ENCODE measurements at regions not wholly inside any gene's neighbourhood (a gene's known extent, or its start where the extent isn't known, plus 50 kb on each side); places are given as distances from the start of the nearest gene placed in this dataset.

GRCh38 chr21:16074950-16075489 lies 345.2 kb downstream of the USP25 start:
- no peak for DNase-seq

DNA sequence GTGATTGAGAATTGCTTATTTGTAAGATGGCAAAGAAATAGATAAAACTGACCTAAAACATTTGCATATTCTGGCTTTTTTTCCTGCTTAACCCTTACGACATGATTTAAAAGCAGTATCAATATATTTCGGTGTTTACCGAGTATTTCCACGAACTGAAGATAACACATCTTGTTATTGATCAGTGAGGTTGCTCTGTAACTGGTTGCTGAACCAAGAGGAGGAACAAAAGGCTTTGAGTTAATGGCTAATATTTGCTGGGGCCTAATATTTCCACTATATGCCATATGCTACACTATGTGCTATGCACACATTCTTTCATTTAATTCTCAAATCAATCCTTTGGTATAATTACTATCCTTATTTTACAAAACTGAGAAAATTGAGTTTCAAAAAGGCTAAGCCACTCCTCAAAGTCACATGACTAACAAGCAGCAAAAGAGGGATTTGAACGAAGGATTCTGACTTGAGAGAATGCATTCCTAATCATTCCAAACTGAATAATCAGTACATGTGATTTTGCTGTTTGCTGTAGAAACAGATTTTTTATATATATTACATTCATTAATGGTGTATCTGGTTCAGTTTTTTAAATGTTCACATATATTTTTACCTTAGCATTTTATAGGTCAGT lies 346.0 kb downstream of the USP25 start:
- DNase-seq: no peak

DNA sequence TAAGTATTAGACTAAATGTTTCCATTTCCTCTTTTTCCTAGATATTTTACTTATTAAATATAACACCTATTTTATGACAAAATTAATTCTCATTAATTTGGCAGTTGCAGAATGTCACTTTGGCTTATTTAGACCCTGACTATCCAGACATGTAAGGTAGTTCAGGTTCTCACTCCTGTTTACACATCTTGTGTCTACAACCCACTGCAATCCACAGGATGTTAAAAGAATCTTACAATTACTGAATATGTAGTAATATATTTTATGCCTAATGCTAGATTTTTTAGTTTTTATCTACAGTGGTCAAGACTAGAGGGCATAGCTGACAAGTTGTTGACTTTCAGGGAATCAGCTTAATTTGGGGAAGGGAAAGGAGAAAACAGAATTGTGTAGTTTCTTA lies 346.7 kb downstream of the USP25 start:
- no peak for DNase-seq

- DNase-seq: no peak
Measured at GRCh38 chr21:16078382-16078781, 348.6 kb downstream of the USP25 start.

GRCh38 chr21:16079830-16080229 lies 350.0 kb downstream of the USP25 start:
- no peak for DNase-seq

DNA sequence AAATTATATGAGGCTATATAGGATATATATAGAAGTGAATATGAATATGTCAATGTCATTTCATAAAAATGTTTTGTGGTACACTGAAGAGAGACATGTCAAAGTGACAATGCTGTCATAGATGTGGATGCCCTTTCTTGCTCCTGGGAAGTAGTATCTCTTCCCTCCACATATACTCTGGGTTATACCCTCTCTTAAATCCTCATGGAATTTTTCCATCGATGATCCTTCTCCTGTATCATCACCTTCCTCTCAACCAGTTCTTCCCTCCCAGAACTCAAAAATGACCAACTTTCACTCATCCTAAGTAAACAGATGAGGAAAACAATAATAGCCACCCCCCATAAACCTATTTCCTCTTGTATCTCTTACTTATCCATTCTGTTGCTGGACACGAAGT lies 351.5 kb downstream of the USP25 start:
- DNase-seq: no peak

DNA sequence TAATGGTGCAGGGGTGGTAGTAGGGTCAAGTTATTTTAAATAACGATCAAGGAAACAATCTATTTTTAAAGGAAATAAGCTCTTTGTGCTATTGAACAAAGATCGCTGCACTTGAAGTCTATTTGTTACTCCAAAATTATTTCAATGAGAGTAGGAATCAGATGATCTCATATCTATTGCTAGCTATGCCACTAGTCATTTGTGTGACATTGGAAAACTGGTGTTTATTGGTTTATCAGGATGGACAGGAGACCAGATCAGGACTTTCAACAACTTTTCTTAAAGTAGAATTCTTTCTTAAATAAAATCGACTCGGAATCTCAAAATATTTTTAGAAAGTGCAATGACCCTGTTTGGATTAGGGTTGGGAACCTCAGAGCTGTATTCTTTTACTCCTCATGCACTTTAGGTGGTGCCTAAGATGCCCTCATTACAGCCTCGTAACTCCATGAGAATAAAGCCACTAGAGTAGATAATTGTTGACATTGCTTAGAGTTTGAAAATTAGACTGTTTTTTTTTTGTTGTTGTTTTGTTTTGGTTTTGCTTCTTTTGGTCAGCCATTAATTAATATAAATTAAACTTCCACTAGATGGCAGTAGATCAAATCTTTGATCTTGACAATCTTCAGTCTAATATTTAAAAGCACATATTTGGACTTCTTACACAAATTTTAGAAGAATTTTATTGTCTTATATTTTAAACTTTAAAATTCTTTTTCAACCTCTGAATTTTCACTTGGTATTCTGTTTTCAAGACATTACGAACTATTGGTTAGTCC lies 352.4 kb downstream of the USP25 start:
- no peak for DNase-seq

- DNase-seq: no peak
Measured at GRCh38 chr21:16084776-16085364, 355.1 kb downstream of the USP25 start.

DNA sequence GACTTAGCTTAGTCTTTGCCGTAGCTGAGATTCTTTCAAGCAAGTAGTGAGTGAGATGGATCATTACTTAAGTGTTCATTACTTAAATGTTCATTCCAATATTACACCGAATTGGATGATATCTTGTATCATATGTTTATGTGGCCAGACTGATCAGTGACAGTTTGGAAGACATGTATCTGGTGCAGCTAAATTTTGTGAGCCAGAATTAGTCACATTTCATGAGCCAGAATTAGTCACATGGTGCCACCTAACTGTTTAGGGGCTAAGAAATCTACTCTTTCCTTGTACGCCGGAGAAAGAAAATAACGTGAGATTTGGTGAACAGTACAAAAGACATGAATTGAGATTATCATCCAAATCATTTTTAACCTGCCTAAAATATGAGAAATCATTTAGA lies 355.6 kb downstream of the USP25 start:
- DNase-seq: no peak

DNA sequence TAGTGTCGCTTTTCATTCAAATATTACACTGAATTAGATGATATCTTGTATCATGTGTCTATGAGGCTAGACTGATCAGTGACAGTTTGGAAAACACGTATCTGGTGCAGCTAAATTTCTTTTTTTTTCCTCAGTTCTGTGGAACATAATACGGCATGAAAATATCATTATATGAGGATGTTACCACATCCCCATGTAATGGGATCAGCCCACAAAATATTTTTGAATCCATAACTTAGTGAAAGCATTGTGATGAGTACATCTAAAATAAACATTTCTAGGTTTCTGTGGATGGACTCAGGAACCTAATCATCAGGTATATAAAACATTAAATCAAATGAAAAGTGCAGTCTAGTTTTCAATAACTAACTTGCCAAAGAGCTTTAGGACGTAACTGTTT lies 356.3 kb downstream of the USP25 start:
- DNase-seq: no peak

DNA sequence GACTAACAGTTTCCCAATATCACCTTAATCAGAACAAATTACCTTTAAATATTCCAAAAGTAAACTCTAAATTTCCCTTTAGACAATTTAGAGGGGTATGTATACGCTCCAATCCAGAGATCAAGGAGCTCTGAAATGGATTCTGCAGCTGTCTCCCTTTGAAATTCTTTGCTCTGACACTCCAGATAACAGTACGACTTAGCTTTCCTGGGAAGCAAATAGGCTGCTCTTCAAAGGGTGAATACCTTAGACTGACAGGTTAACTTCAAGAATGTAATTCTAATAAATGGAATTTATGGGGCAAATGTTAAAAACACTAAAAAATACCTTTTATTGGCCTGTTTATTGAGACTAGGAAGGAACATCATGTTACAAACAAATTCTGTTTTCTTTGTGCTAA lies 357.2 kb downstream of the USP25 start:
- DNase-seq: no peak

DNA sequence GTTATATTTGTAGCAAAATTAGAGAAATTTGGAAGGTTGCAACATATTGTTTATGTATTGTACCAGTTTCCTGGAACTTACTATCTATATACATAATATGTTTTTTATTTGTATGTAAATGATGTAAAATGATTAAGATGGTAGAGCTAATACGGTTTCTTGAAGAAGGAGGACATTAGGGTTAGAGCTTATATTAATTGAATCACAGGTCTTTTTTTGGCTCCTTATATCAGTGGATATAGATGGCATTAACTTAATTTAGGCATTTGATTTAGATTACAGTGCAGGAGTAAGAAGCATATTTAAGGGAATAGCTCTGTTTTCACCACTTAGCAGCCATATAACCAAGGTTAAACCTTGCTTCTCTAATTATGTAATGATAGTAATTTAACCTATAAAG lies 357.7 kb downstream of the USP25 start:
- no peak for DNase-seq

DNA sequence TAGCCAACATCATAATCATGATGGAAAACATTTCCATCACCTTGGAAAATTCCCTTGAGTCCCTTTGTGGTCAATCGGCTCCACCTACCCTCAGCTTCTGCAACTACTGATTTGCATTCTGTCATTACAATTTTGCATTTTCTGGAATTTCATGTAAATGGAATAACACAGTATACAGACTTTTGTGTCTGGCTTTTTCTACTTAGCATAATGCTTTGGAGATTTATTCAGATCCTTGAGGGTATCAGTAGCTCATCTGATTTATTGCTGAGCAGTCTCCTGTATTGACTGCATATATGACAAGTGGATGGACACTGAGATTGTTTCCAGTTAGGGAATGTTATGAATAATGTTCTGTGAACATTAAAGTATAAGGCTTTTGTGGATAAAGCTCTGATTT lies 358.3 kb downstream of the USP25 start:
- no peak for DNase-seq

- no peak for DNase-seq
Measured at GRCh38 chr21:16095005-16095404, 365.2 kb downstream of the USP25 start.

GRCh38 chr21:16096988-16097387 lies 367.2 kb downstream of the USP25 start:
- DNase-seq: no peak

DNA sequence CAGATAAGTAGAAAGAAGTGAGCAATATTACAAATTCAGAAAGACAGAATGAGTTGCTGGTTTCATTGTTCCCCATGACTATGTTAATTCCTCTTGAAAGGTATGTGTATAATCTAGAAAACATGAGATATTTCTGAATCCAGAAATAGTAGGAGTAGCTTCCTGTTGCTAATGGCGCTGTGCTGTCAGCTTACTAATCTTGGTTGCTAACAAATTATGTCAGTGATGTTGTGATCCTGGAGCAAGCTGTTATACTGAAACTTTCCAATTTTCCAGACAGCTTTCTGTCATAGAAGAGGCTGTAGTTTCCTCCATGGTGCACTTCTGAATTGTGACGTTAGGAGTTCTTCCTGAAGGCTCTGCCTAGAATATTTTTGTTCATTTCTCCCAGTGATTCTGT lies 372.3 kb downstream of the USP25 start:
- no peak for DNase-seq

DNA sequence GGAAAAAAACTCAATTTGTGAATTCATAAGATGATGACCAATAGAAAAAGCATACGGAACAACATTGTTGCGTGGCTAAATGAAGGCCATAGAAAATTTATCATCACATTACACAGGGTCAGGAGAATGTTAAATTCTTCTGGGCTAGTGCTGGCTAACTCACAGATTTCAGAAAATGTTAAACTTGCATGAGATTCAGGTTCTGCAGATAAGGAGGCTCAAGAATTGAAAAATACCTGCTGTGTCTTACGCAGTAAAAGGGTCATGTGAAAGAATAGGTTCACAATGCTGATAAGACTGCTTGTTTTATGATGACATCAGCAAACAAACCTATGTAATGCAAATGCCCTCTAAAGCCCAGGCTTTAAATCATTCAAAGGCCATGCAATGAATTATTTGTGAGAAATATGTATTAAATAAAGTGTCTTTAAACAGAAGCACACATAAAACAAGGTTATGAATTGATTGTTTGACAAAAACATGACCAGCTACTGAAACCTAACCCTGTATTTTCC lies 378.8 kb downstream of the USP25 start:
- DNase-seq: no peak

GRCh38 chr21:16113052-16113715 lies 383.4 kb downstream of the USP25 start:
- no peak for DNase-seq

- no peak for DNase-seq
Measured at GRCh38 chr21:16115461-16115860, 385.7 kb downstream of the USP25 start.

DNA sequence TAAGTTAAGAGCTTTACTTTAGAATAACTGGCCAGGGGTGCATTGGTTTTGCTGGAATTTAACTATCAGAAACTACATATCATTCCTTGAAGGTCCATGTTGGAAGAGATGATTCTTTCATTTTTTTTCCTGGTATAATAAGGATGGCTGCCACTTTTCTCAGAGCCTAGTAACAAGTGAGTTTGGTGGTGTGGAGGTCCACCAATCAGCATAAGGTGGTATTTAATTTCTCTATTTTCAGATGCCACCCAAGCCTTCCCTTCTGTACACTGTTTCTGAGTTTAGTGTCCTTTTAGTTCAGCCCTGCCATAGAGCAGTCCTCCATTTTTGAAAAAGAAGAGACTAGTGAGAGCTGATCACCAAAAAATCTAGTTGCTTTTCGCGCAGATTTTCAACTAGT lies 386.3 kb downstream of the USP25 start:
- DNase-seq: no peak

- no peak for DNase-seq
Measured at GRCh38 chr21:16116798-16117197, 387.0 kb downstream of the USP25 start.

GRCh38 chr21:16117331-16117730 lies 387.5 kb downstream of the USP25 start:
- DNase-seq: no peak

GRCh38 chr21:16117851-16118590 lies 388.2 kb downstream of the USP25 start:
- DNase-seq: no peak
